Fibroblast of pulmonary artery (primary cell): ENCODE measurements at regions not wholly inside any gene's neighbourhood (a gene's known extent, or its start where the extent isn't known, plus 50 kb on each side); places are given as distances from the start of the nearest gene placed in this dataset.

ENCODE experiments used
- DNase-seq: peaks from one replicate; pipeline ENCODE4 v3.0.0-alpha.2; 2010; ENCODE audit warnings: low read depth
- H3K4me3 ChIP-seq: replicated peaks from 2 replicates; pipeline ENCODE4 v1.5.1; 2011; ENCODE audit warnings: low read depth, mild to moderate bottlenecking, control low read depth, low read length, moderate library complexity
- CTCF ChIP-seq: IDR thresholded peaks from 2 replicates; pipeline ENCODE4 v1.5.1; 2011; ENCODE audit warnings: mild to moderate bottlenecking, control low read depth, low read length, inconsistent platforms; ENCODE audit errors: missing control alignments

GRCh38 chr10:130809181-130809580 is 502.3 kb downstream of the TCERG1L start:
- no peak overlapping the region for H3K4me3 ChIP-seq
- no peak for TF ChIP-seq CTCF
- DNase-seq, result no peak

DNA sequence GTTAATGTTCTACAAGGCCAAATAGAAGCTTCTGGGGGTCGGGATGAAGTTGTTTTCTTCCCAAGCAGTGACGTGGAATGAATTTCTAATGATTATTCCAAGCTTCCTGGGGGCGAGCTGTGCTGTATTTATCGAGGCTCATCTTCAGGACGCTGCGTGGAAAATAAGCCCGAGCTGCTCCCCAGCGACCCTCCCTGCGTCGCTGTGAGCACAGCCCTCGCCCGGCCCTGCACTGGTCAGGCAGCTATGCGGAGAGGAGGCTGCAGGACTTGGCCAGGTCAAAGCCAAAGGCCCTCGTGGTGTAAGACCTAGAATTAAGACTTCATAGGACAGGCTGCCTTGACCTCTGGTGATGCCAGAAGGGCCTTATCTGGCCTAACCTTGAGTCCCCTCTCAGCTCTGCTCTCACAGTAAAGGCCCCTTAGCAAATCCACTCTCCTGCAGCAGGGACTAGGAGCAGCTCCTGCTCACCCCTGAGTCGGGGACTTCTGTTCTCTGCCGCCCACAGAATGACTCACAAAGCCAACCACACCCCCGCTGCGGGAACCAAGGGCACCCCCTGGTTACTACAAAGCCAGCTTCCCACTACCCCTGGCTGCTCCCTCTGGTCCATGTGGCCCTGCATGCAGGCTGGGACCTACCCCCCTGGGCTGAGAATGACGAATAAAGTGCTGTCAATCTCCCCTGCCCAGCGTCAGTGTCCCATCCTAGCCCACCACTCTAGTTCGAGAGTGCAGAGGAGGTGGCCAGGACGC is 501.6 kb downstream of the TCERG1L start:
- no peak overlapping the region for H3K4me3 ChIP-seq
- TF ChIP-seq CTCF, result no peak
- DNase-seq, result no peak

- no peak for DNase-seq
- TF ChIP-seq CTCF, result no peak
- no peak overlapping the region for H3K4me3 ChIP-seq
These were observed 500.7 kb downstream of the TCERG1L start for GRCh38 chr10:130810856-130811255.

DNA sequence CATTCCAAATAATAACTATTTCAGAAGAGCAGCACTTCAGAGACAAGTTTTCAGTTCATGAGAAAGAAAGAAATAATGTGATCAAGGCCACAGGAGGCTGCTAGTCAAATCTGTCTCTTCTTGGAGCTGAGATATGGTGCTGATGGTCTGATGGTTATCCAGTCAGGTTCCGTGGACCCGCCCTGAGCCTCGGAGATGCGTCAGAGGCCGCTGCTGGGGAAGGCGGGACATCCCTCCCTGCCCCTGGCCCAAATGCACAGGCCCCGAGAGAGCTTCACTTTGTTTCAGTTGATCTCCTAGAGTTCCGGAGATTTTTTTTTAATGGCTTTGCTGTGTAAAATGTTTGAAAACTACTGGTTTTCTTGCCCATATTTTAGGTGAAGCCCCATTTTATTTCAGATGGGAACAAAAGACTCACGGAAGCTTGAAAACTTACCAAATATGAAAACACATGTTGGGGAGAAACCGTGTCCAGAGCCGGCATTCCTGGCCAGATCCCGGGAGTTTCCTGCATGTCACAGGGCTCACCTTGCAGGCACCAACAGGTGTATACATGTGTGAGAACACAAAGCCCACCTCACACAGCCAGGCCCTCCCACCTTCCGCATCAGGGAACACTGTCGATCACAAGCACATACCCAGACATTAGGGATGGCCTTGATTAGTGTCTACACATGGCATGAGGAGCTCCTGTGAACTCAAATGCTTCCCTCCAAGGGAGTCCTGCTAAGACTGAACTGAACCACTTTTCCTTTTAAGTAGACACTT is 499.0 kb downstream of the TCERG1L start:
- no peak for TF ChIP-seq CTCF
- no peak for DNase-seq
- no peak overlapping the region for H3K4me3 ChIP-seq

DNA sequence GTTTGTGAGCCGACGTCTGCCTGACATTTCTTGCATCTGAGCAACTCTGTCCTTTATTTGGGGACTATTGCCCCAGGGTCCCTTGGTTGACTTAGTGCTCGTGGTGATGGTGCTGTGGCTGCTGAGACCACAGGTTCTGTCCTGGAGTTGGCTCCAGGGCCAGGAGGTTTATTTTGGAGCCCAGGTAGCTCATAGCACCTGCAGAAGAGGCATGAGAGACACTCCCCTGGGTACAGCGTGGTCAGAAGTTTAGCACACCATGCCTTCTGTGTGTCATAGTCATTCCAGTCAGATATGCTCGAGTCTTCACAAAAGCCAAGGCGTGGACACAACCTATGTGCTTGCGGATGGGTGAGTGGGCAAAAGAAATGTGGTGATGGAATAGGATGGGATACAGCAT is 496.9 kb downstream of the TCERG1L start:
- no peak for DNase-seq
- no peak for TF ChIP-seq CTCF
- no peak overlapping the region for H3K4me3 ChIP-seq

- no peak overlapping the region for H3K4me3 ChIP-seq
- no peak for DNase-seq
- TF ChIP-seq CTCF, result no peak
These were observed 495.2 kb downstream of the TCERG1L start for GRCh38 chr10:130816116-130816901.
